B cell (primary cell): ENCODE measurements at regions not wholly inside any gene's neighbourhood (a gene's known extent, or its start where the extent isn't known, plus 50 kb on each side); places are given as distances from the start of the nearest gene placed in this dataset.

Source experiments
- EZH2 ChIP-seq: IDR thresholded peaks from 2 replicates; pipeline ENCODE4 v1.6.1; 2012; ENCODE audit warnings: borderline replicate concordance, low read depth, mild to moderate bottlenecking, moderate library complexity, low read length; ENCODE audit not compliant: insufficient read depth, poor library complexity, severe bottlenecking
- TF ChIP-seq, protein P1 (sequence below): fragments of 200-600 bp; IDR thresholded peaks from one replicate; pipeline ENCODE4 v1.8.0; 2022; ENCODE audit warnings: antibody characterized with exemption, mild to moderate bottlenecking

DNA sequence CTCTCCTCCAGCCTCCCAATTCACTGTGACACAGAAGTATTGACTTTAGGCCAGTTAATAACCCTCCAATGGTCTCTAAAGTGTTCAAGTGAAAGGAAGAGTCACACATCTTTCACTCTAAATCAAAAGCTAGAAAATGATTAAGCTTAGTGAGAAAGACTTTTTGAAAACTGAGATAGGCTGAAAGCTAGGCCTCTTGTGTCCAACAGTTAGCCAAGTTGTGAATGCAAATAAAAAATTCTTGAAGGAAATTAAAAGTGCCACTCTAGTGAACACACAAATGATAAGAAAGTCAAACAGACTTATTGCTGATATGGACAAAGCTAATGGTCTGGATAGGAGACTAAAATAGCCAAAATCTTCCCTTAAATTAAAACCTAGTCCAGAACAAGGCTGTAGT, 687.2 kb downstream of the TRIML1 start:
- no peak for TF ChIP-seq EZH2
- TF ChIP-seq, protein P1, sequence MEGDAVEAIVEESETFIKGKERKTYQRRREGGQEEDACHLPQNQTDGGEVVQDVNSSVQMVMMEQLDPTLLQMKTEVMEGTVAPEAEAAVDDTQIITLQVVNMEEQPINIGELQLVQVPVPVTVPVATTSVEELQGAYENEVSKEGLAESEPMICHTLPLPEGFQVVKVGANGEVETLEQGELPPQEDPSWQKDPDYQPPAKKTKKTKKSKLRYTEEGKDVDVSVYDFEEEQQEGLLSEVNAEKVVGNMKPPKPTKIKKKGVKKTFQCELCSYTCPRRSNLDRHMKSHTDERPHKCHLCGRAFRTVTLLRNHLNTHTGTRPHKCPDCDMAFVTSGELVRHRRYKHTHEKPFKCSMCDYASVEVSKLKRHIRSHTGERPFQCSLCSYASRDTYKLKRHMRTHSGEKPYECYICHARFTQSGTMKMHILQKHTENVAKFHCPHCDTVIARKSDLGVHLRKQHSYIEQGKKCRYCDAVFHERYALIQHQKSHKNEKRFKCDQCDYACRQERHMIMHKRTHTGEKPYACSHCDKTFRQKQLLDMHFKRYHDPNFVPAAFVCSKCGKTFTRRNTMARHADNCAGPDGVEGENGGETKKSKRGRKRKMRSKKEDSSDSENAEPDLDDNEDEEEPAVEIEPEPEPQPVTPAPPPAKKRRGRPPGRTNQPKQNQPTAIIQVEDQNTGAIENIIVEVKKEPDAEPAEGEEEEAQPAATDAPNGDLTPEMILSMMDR: no peak
